Endothelial cell of umbilical vein (primary cell): ENCODE measurements at regions not wholly inside any gene's neighbourhood (a gene's known extent, or its start where the extent isn't known, plus 50 kb on each side); places are given as distances from the start of the nearest gene placed in this dataset.
A peak's percentile ranks its signal among the peaks of the same experiment; 100 is the strongest.

ENCODE experiments used
- BruUV-seq: library from RNA; stranded (reverse); fragments of 400-500 nt; replicated peaks from 2 replicates; lab custom pipeline; 2021; lab: Mats Ljungman, UMichigan
- CTCF ChIA-PET: fragments of 300-600, 350-600 bp; sonication (Branson Sonifier 250); formaldehyde crosslinking; loops from one replicate; lab custom pipeline; 2021; ENCODE audit warnings: antibody characterized with exemption, inconsistent platforms; lab: Charles Lee
- POLR2A ChIA-PET: fragments of 300-600, 350-600 bp; sonication (Branson Sonifier 250); formaldehyde crosslinking; loops from one replicate; lab custom pipeline; 2021; ENCODE audit warnings: antibody characterized with exemption, inconsistent platforms; lab: Charles Lee
- DNase-seq: peaks from one replicate; pipeline ENCODE4 v3.0.0-alpha.2; 2011; ENCODE audit warnings: low read depth, low spot score
- FAIRE-seq: peaks from 2 replicates; lab custom pipeline; 2011; peaks lifted over from hg19 to GRCh38; lab: Jason Lieb, UNC
- H2AFZ ChIP-seq: 2 replicates; pipeline ENCODE4 v1.6.0; 2012; ENCODE audit warnings: low read depth, low read length, control low read depth, inconsistent platforms
- H3K27ac ChIP-seq: 2 replicates; pipeline ENCODE4 v1.5.1; 2011; ENCODE audit warnings: low read depth, mild to moderate bottlenecking, control low read depth, low read length, moderate library complexity; ENCODE audit not compliant: insufficient read depth
- H3K27me3 ChIP-seq, 2 experiments: 2 replicates each; pipeline versions ENCODE4 v1.6.0 to v1.6.1; 2011; ENCODE audit warnings: low read length in 2 of 2, mixed read lengths in 1 of 2; ENCODE audit not compliant: control insufficient read depth in 2 of 2, insufficient read depth in 2 of 2
- H3K36me3 ChIP-seq, 2 experiments: 2 replicates in 1 of 2; 3 replicates in 1 of 2; pipeline ENCODE4 v1.5.1; 2011; ENCODE audit warnings: low read length in 2 of 2, mild to moderate bottlenecking in 1 of 2, moderate library complexity in 1 of 2; ENCODE audit not compliant: control insufficient read depth in 2 of 2, insufficient read depth in 2 of 2; ENCODE audit errors: extremely low read depth in 1 of 2
- H3K4me1 ChIP-seq: 3 replicates; pipeline ENCODE4 v1.5.1; 2011; ENCODE audit warnings: mild to moderate bottlenecking, low read length; ENCODE audit not compliant: control insufficient read depth, insufficient read depth; ENCODE audit errors: extremely low read depth
- H3K4me2 ChIP-seq: 2 replicates; pipeline ENCODE4 v1.6.1; 2011; ENCODE audit warnings: low read length, control low read depth, mixed read lengths; ENCODE audit not compliant: insufficient read depth
- H3K4me3 ChIP-seq, 3 experiments: fragments of 200-600 bp in 1 of 3; sonication (generic), shearing (Covaris generic) in 1 of 3; replicated peaks in 1 of 3; 2 replicates each; pipeline ENCODE4 v1.5.1; 2011 to 2016; ENCODE audit warnings: control low read depth in 3 of 3, low read length in 3 of 3, mild to moderate bottlenecking in 2 of 3, inconsistent platforms in 1 of 3, low read depth in 1 of 3, moderate library complexity in 1 of 3; ENCODE audit not compliant: insufficient read depth in 1 of 3
- H3K79me2 ChIP-seq: 2 replicates; pipeline ENCODE4 v1.6.0; 2012; ENCODE audit warnings: low read length, inconsistent platforms; ENCODE audit not compliant: control insufficient read depth, insufficient read depth
- H3K9ac ChIP-seq: replicated peaks from 2 replicates; pipeline ENCODE3; 2011; ENCODE audit warnings: low read length, control low read depth; ENCODE audit not compliant: insufficient read depth; ENCODE audit errors: extremely low read depth
- H3K9me1 ChIP-seq: replicated peaks from 3 replicates; pipeline ENCODE4 v1.6.0; 2011; ENCODE audit warnings: mild to moderate bottlenecking, low read length; ENCODE audit not compliant: control insufficient read depth, insufficient read depth; ENCODE audit errors: extremely low read depth
- H3K9me3 ChIP-seq: replicated peaks from 2 replicates; pipeline ENCODE4 v1.5.1; 2012; ENCODE audit warnings: low read length, inconsistent platforms; ENCODE audit not compliant: control insufficient read depth, insufficient read depth
- H4K20me1 ChIP-seq: replicated peaks from 2 replicates; pipeline ENCODE3; 2011; ENCODE audit warnings: mild to moderate bottlenecking, low read length; ENCODE audit not compliant: control insufficient read depth, insufficient read depth; ENCODE audit errors: extremely low read depth
- CTCF ChIP-seq, 2 donors: IDR thresholded peaks; 1 replicate in 1 of 2; 2 replicates in 1 of 2; pipeline ENCODE4 v1.5.1; 2011; ENCODE audit warnings: low read length in 2 of 2, mild to moderate bottlenecking in 2 of 2, moderate library complexity in 2 of 2, control low read depth in 1 of 2, inconsistent platforms in 1 of 2, low read depth in 1 of 2; ENCODE audit not compliant: insufficient read depth in 1 of 2; ENCODE audit errors: extremely low read depth in 1 of 2
- EZH2 ChIP-seq: IDR thresholded peaks from 2 replicates; pipeline ENCODE4 v1.6.1; 2012; ENCODE audit warnings: borderline replicate concordance, low read depth, mild to moderate bottlenecking, moderate library complexity, low read length, inconsistent platforms; ENCODE audit not compliant: severe bottlenecking
- FOS ChIP-seq: IDR thresholded peaks from 2 replicates; pipeline ENCODE4 v1.6.1; 2011; ENCODE audit warnings: mild to moderate bottlenecking, low read length, moderate library complexity, borderline replicate concordance; ENCODE audit not compliant: insufficient read depth
- GATA2 ChIP-seq: IDR thresholded peaks from 2 replicates; pipeline ENCODE4 v1.7.0; 2011; ENCODE audit warnings: low read depth, mild to moderate bottlenecking, moderate library complexity, mixed read lengths, low read length; ENCODE audit not compliant: insufficient read length, insufficient read depth
- JUN ChIP-seq: IDR thresholded peaks from 2 replicates; pipeline ENCODE4 v1.6.1; 2011; ENCODE audit warnings: borderline replicate concordance, low read depth; ENCODE audit not compliant: insufficient read length, insufficient read depth
- MAX ChIP-seq: IDR thresholded peaks from 2 replicates; pipeline ENCODE4 v1.6.1; 2011; ENCODE audit not compliant: insufficient read depth, insufficient read length
- MYC ChIP-seq: IDR thresholded peaks from one replicate; pipeline ENCODE4 v1.6.1; 2011; ENCODE audit warnings: mild to moderate bottlenecking, low read depth, low read length
- POLR2A ChIP-seq: IDR thresholded peaks from 2 replicates; pipeline ENCODE4 v1.6.1; 2012; ENCODE audit warnings: low read depth, mild to moderate bottlenecking, control low read depth, low read length
- POLR2AphosphoS5 ChIP-seq: IDR thresholded peaks from 2 replicates; pipeline ENCODE4 v1.6.1; 2012; ENCODE audit warnings: low read depth, mild to moderate bottlenecking, control low read depth, low read length, moderate library complexity; ENCODE audit not compliant: insufficient read depth
- dilution Hi-C: fragments of 300-500 bp; cut with MboI; formaldehyde crosslinking; loops from one replicate; pipeline ENCODE4 v1.15.0; 2019; ENCODE audit warnings: low sequenced_read_pairs; ENCODE audit not compliant: extremely low pct_ligation_motif_present
- intact Hi-C: fragments of 100-400 bp; cut with micrococcal nuclease; formaldehyde crosslinking; loops from one replicate; pipeline ENCODE4 v1.10.0; 2022

GRCh38 chr10:65355141-65355680, 1570.6 kb upstream of the LRRTM3 start:
- peak overlapping the region; percentile 84 for H3K27ac ChIP-seq
- no peak for TF ChIP-seq POLR2AphosphoS5
- no peak for TF ChIP-seq EZH2
- TF ChIP-seq POLR2A: no peak
- TF ChIP-seq MYC: no peak
- no peak for TF ChIP-seq GATA2
- no peak for TF ChIP-seq MAX
- no peak for TF ChIP-seq CTCF (IDR thresholded peaks at IDR 0.05; ENCODE audit: extremely low read depth in 1 of 2, insufficient read depth in 1 of 2, low read depth in 1 of 2, low read length in 2 of 2)
- peak; percentile 51 for TF ChIP-seq FOS
- TF ChIP-seq JUN: peak; percentile 64
- no peak overlapping the region for H3K4me3 ChIP-seq
- H3K4me1 ChIP-seq: peaks cover 16% of the 10 kb centered on the region
- no peaks in the 10 kb centered on the region for H3K27me3 ChIP-seq
- H2AFZ ChIP-seq: peak overlapping the region; percentile 80
- H3K79me2 ChIP-seq: no peaks in the 10 kb centered on the region
- no peaks in the 10 kb centered on the region for H4K20me1 ChIP-seq
- no peaks in the 10 kb centered on the region for H3K9me3 ChIP-seq
- TSS peak; percentile 89 for BruUV-seq
- intact Hi-C loops: loop anchor here (1.0 to 5.0 kb wide), 2 partner anchors 14 to 822 kb away; no protein-coding TSS in a partner anchor
- H3K4me2 ChIP-seq: peak overlapping the region; percentile 42
- peak overlapping the region; percentile 46 for H3K9ac ChIP-seq
- dilution Hi-C loops: no loop called here
- H3K9me1 ChIP-seq: no peaks in the 10 kb centered on the region
- no peaks in the 10 kb centered on the region for H3K36me3 ChIP-seq
- ChIA-PET POLR2A (interaction anchor here (0.8 kb wide), 1 partner anchor 14 kb away, joined by 3 read pairs; no protein-coding TSS in a partner anchor), CTCF (interaction anchor here (1.1 to 2.4 kb wide), 3 partner anchors 13 to 825 kb away, joined by 3 to 17 read pairs (median 4); no protein-coding TSS in a partner anchor)
- FAIRE-seq: peak; percentile 77
- peak; percentile 81 for DNase-seq
